H1 (cell line): ENCODE measurements at regions not wholly inside any gene's neighbourhood (a gene's known extent, or its start where the extent isn't known, plus 50 kb on each side); places are given as distances from the start of the nearest gene placed in this dataset.

Experiments used
- CREB1 ChIP-seq: IDR thresholded peaks from 2 replicates; pipeline ENCODE4 v1.6.1; 2012; ENCODE audit warnings: inconsistent platforms
- EP300 ChIP-seq, 2 experiments: IDR thresholded peaks; 1 replicate in 1 of 2; 2 replicates in 1 of 2; pipeline ENCODE4 v1.6.1; 2011 to 2012; ENCODE audit warnings: low read depth in 2 of 2, low read length in 2 of 2, mild to moderate bottlenecking in 2 of 2, borderline replicate concordance in 1 of 2, inconsistent platforms in 1 of 2, moderate library complexity in 1 of 2
- PHF8 ChIP-seq: fragments of 200-600 bp; sonication (generic); conservative IDR thresholded peaks from 2 replicates; pipeline ENCODE4 v1.7.1; 2012; ENCODE audit warnings: low read depth, mild to moderate bottlenecking, inconsistent platforms, low read length, moderate library complexity
- TF ChIP-seq, protein P1 (sequence below): fragments of 300-600 bp; sonication (generic); IDR thresholded peaks from 2 replicates; pipeline ENCODE4 v1.7.1; 2012; ENCODE audit warnings: low read length, moderate library complexity, mild to moderate bottlenecking, inconsistent platforms; ENCODE audit not compliant: insufficient replicate concordance

DNA sequence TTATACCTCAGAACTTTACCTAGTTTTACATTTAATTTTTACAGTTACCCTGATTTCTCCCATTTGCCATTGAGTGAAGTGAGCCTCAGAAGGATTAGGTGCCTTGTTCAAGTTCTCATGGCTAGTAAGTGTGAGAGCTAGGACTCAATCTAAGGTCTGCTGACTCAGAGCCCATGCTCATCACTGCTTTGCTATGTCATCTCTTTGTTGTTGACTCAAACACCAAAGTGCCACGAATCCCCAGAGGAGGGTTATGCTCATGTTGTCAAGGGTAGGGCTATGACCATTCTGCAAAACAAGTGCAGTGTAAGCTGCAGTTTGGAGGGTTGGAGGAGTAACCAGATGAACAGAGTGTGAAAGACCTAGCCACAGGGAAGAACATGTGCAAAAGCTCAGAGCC, 185.4 kb upstream of the SKOR2 start (continued):
- TF ChIP-seq, protein P1, sequence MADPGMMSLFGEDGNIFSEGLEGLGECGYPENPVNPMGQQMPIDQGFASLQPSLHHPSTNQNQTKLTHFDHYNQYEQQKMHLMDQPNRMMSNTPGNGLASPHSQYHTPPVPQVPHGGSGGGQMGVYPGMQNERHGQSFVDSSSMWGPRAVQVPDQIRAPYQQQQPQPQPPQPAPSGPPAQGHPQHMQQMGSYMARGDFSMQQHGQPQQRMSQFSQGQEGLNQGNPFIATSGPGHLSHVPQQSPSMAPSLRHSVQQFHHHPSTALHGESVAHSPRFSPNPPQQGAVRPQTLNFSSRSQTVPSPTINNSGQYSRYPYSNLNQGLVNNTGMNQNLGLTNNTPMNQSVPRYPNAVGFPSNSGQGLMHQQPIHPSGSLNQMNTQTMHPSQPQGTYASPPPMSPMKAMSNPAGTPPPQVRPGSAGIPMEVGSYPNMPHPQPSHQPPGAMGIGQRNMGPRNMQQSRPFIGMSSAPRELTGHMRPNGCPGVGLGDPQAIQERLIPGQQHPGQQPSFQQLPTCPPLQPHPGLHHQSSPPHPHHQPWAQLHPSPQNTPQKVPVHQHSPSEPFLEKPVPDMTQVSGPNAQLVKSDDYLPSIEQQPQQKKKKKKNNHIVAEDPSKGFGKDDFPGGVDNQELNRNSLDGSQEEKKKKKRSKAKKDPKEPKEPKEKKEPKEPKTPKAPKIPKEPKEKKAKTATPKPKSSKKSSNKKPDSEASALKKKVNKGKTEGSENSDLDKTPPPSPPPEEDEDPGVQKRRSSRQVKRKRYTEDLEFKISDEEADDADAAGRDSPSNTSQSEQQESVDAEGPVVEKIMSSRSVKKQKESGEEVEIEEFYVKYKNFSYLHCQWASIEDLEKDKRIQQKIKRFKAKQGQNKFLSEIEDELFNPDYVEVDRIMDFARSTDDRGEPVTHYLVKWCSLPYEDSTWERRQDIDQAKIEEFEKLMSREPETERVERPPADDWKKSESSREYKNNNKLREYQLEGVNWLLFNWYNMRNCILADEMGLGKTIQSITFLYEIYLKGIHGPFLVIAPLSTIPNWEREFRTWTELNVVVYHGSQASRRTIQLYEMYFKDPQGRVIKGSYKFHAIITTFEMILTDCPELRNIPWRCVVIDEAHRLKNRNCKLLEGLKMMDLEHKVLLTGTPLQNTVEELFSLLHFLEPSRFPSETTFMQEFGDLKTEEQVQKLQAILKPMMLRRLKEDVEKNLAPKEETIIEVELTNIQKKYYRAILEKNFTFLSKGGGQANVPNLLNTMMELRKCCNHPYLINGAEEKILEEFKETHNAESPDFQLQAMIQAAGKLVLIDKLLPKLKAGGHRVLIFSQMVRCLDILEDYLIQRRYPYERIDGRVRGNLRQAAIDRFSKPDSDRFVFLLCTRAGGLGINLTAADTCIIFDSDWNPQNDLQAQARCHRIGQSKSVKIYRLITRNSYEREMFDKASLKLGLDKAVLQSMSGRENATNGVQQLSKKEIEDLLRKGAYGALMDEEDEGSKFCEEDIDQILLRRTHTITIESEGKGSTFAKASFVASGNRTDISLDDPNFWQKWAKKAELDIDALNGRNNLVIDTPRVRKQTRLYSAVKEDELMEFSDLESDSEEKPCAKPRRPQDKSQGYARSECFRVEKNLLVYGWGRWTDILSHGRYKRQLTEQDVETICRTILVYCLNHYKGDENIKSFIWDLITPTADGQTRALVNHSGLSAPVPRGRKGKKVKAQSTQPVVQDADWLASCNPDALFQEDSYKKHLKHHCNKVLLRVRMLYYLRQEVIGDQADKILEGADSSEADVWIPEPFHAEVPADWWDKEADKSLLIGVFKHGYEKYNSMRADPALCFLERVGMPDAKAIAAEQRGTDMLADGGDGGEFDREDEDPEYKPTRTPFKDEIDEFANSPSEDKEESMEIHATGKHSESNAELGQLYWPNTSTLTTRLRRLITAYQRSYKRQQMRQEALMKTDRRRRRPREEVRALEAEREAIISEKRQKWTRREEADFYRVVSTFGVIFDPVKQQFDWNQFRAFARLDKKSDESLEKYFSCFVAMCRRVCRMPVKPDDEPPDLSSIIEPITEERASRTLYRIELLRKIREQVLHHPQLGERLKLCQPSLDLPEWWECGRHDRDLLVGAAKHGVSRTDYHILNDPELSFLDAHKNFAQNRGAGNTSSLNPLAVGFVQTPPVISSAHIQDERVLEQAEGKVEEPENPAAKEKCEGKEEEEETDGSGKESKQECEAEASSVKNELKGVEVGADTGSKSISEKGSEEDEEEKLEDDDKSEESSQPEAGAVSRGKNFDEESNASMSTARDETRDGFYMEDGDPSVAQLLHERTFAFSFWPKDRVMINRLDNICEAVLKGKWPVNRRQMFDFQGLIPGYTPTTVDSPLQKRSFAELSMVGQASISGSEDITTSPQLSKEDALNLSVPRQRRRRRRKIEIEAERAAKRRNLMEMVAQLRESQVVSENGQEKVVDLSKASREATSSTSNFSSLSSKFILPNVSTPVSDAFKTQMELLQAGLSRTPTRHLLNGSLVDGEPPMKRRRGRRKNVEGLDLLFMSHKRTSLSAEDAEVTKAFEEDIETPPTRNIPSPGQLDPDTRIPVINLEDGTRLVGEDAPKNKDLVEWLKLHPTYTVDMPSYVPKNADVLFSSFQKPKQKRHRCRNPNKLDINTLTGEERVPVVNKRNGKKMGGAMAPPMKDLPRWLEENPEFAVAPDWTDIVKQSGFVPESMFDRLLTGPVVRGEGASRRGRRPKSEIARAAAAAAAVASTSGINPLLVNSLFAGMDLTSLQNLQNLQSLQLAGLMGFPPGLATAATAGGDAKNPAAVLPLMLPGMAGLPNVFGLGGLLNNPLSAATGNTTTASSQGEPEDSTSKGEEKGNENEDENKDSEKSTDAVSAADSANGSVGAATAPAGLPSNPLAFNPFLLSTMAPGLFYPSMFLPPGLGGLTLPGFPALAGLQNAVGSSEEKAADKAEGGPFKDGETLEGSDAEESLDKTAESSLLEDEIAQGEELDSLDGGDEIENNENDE: no peak
- TF ChIP-seq CREB1: no peak
- no peak for TF ChIP-seq PHF8
- no peak for TF ChIP-seq EP300 (IDR thresholded peaks at IDR 0.05; ENCODE audit: borderline replicate concordance in 1 of 2, low read depth in 2 of 2, low read length in 2 of 2)
